AG04449 (cell line): ENCODE measurements at regions not wholly inside any gene's neighbourhood (a gene's known extent, or its start where the extent isn't known, plus 50 kb on each side); places are given as distances from the start of the nearest gene placed in this dataset.

ENCODE experiments used
- CTCF ChIA-PET: fragments of 350-600 bp; formaldehyde crosslinking; extraction: SDS; loops from one replicate; lab custom pipeline; 2021; ENCODE audit warnings: antibody characterized with exemption; lab: Yijun Ruan, JAX
- POLR2A ChIA-PET: fragments of 400-600, 350-600 bp; formaldehyde crosslinking; extraction: SDS; loops from one replicate; lab custom pipeline; 2020; ENCODE audit warnings: antibody characterized with exemption, inconsistent platforms; lab: Yijun Ruan, JAX
- DNase-seq: peaks from one replicate; pipeline ENCODE4 v3.0.0-alpha.2; 2010; ENCODE audit warnings: low read depth, low spot score
- H3K4me3 ChIP-seq: 2 replicates; pipeline ENCODE4 v1.5.1; 2011; ENCODE audit warnings: low read depth, mild to moderate bottlenecking, control low read depth, low read length
- CTCF ChIP-seq: IDR thresholded peaks from one replicate; pipeline ENCODE4 v1.5.1; 2011; ENCODE audit warnings: mild to moderate bottlenecking, moderate library complexity, low read length, control low read depth, inconsistent platforms; ENCODE audit not compliant: insufficient read depth; ENCODE audit errors: missing control alignments

GRCh38 chr2:2868085-2868484 lies 509.5 kb downstream of the EIPR1 start:
- no peak for DNase-seq
- TF ChIP-seq CTCF: no peak
- ChIA-PET CTCF (no interaction called here), POLR2A (no interaction called here)
- H3K4me3 ChIP-seq: no peak overlapping the region

GRCh38 chr2:2867397-2867979 lies 510.1 kb downstream of the EIPR1 start:
- ChIA-PET CTCF (no interaction called here), POLR2A (no interaction called here)
- no peak for DNase-seq
- no peak for TF ChIP-seq CTCF
- no peak overlapping the region for H3K4me3 ChIP-seq

GRCh38 chr2:2866459-2866858 lies 511.2 kb downstream of the EIPR1 start:
- ChIA-PET CTCF (no interaction called here), POLR2A (no interaction called here)
- DNase-seq: no peak
- H3K4me3 ChIP-seq: no peak overlapping the region
- no peak for TF ChIP-seq CTCF

GRCh38 chr2:2862386-2862785 lies 515.2 kb downstream of the EIPR1 start:
- ChIA-PET POLR2A (no interaction called here), CTCF (no interaction called here)
- no peak for TF ChIP-seq CTCF
- no peak for DNase-seq
- no peak overlapping the region for H3K4me3 ChIP-seq

- no peak overlapping the region for H3K4me3 ChIP-seq
- ChIA-PET CTCF (no interaction called here), POLR2A (no interaction called here)
- TF ChIP-seq CTCF: no peak
- DNase-seq: no peak
These were observed 515.9 kb downstream of the EIPR1 start for GRCh38 chr2:2861666-2862240.

- DNase-seq: no peak
- no peak for TF ChIP-seq CTCF
- CTCF ChIA-PET: no interaction called here
- POLR2A ChIA-PET: no interaction called here
- H3K4me3 ChIP-seq: no peak overlapping the region
These were observed 516.9 kb downstream of the EIPR1 start for GRCh38 chr2:2860589-2861300.
